HG03521 (cell line): ENCODE measurements at regions not wholly inside any gene's neighbourhood (a gene's known extent, or its start where the extent isn't known, plus 50 kb on each side); places are given as distances from the start of the nearest gene placed in this dataset.

Experiments used
- ATAC-seq: cut with Tn5 transposase; IDR thresholded peaks from one replicate; pipeline ENCODE4 v1.9.1; 2021; ENCODE audit warnings: mild to moderate bottlenecking, moderate library complexity; ENCODE audit not compliant: unreplicated experiment

DNA sequence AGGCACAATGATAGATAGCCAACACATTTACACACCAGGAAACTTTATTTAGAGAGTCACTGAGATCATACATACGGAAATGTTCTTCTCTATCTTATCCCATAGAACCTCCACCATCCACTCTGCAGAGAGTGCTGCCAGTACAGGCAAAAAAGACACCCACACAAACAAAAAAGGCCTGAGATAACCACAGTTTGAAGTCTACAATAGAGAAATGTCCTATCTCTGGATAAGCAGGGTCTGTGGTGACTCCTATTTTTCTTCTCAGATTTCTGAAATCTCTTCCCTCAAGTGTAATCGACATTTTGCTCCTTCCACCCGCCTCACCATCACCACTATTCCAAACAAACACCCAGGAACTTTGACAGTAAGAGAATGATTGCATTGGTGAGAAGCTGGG, 413.9 kb upstream of the NR2F2 start:
- no peak for ATAC-seq

GRCh38 chr15:95918525-95918924, 412.0 kb upstream of the NR2F2 start:
- ATAC-seq = no peak

GRCh38 chr15:95919460-95919859, 411.0 kb upstream of the NR2F2 start:
- no peak for ATAC-seq

- ATAC-seq = no peak
These were observed 409.1 kb upstream of the NR2F2 start for GRCh38 chr15:95921404-95921803.

- ATAC-seq = no peak
These were observed 408.1 kb upstream of the NR2F2 start for GRCh38 chr15:95922431-95922830.

- no peak for ATAC-seq
These were observed 406.7 kb upstream of the NR2F2 start for GRCh38 chr15:95923792-95924191.

- ATAC-seq = no peak
These were observed 401.7 kb upstream of the NR2F2 start for GRCh38 chr15:95928822-95929221.

DNA sequence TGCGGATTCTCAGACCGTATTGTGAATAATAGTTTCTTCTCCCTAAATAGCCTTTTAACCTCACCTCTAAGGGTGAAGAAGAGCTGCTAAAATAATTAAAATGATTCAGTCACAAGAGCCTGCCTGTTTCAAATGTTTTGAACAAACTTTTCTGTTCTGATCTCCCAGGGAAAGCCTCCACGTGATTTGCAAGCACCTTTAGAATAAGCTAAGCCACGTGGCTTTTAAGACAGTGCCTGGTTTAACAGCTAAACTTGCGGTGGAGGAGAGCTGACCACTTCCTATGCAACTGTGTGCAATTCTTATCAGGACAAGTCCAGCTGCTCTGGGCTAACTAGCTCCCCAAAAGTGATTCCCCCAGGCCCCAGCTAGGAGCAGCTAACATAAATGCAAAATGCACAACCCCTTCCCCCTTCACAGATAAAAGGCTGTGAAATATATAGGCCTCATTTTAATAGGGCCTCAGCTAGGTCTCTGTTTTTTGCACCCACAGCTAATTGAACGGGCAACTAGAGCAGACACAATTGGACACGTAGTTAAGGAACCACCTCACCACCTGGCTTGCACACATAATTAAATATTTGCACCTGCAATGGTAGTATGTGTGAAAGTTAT, 401.2 kb upstream of the NR2F2 start:
- ATAC-seq = peak; percentile 89

- ATAC-seq = no peak
These were observed 399.7 kb upstream of the NR2F2 start for GRCh38 chr15:95930659-95931375.

GRCh38 chr15:95931619-95932018, 398.9 kb upstream of the NR2F2 start:
- ATAC-seq = no peak

DNA sequence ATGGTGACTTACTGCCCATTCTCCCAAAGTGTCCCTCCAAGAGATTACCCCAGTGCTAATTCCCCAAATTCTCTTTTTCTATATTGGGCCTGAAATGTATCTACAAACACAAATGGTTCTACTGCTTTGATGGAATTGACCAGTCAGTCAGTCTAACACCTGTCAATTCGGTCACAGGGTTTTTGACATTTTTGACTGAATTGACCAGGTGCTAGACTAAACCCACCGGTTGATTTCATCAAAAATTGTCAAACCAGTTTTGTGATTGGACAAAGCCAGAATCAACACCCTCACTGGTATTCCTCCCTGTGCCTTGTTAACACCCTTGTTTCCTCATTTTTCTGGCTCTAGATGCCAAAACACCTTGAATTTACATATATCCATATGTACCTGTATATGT, 398.4 kb upstream of the NR2F2 start:
- no peak for ATAC-seq

DNA sequence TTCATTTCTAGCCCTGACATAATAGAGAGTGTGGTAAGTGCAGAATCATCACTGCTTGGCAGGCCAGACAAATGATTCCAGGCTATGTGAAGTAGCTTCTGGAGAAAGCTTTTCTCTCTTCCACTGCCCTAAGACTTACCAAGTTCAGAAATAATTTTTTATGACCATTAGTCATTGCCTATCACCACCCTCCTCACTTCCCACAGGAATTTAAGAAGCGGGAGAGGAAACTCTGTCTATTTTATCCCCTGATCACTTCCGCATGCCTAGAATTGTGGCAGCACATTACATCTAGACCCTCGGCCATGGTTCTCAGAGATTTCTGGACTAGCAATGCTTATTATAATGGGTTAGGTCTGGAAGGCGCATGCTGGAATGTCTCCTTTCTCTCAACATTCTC, 397.8 kb upstream of the NR2F2 start:
- no peak for ATAC-seq

- no peak for ATAC-seq
These were observed 394.6 kb upstream of the NR2F2 start for GRCh38 chr15:95935852-95936251.

DNA sequence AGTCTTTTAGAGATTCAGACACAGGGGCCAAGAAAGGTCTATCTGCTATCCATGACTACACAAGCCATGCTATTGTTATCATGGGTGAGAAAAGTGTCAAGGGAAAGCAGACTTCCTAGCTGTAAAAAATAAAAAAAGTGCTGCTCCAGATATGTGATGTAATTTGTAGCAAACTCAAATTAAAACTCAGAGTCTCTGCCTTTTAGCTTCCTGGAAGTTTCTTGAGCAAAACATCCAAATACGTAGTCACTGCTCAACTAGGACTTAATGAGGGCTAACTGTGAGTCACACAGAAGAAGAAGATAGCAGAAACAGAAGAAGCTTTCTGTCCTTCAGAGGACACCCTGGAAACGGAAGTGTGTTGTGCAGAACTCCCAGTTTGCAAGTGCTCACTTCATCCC, 393.4 kb upstream of the NR2F2 start:
- ATAC-seq = no peak

- ATAC-seq = no peak
These were observed 390.0 kb upstream of the NR2F2 start for GRCh38 chr15:95940431-95940985.

GRCh38 chr15:95944193-95944592, 386.3 kb upstream of the NR2F2 start:
- ATAC-seq = no peak

- no peak for ATAC-seq
These were observed 385.7 kb upstream of the NR2F2 start for GRCh38 chr15:95944661-95945255.

DNA sequence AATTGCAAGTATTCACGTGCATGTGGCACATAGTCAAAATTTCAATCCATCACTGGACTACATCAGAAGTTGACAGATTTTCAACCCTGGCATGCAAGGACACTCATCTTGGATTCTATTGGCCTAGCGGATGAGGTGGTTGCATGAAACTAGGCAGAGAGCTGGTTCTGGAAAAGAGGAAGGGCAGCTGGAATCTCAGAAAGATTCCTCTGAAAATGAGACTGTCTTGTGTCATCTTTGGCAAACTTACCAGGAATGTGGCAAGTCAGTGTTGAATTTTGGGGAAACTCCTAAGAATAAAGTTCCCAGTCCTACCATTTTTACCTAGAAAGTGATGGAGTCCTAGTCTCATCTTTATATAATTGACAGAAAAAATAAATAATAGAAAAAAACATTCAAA, 384.3 kb upstream of the NR2F2 start:
- no peak for ATAC-seq

GRCh38 chr15:95946926-95947325, 383.6 kb upstream of the NR2F2 start:
- ATAC-seq = no peak

- no peak for ATAC-seq
These were observed 382.1 kb upstream of the NR2F2 start for GRCh38 chr15:95948411-95948810.

GRCh38 chr15:95953032-95953431, 377.5 kb upstream of the NR2F2 start:
- ATAC-seq = no peak

- ATAC-seq = no peak
These were observed 372.6 kb upstream of the NR2F2 start for GRCh38 chr15:95957861-95958260.
